Progenitor cell of endocrine pancreas (in vitro differentiated cells): ENCODE measurements at regions not wholly inside any gene's neighbourhood (a gene's known extent, or its start where the extent isn't known, plus 50 kb on each side); places are given as distances from the start of the nearest gene placed in this dataset.

Experiments
- DNase-seq: peaks from one replicate; pipeline ENCODE4 v3.0.0; 2021; ENCODE audit warnings: low spot score; ENCODE audit not compliant: unreplicated experiment
- H3K27ac Mint-ChIP-seq: 2 replicates; pipeline ENCODE4 v1.8.0; 2021; ENCODE audit warnings: mild to moderate bottlenecking, moderate library complexity, mixed read lengths
- H3K27me3 Mint-ChIP-seq: 2 replicates; pipeline ENCODE4 v1.8.0; 2021; ENCODE audit warnings: mixed read lengths
- H3K36me3 Mint-ChIP-seq: 2 replicates; pipeline ENCODE4 v1.8.0; 2022; ENCODE audit warnings: mixed read lengths; ENCODE audit not compliant: insufficient read depth
- H3K4me1 Mint-ChIP-seq: 2 replicates; pipeline ENCODE4 v1.8.0; 2021; ENCODE audit warnings: low read depth, mixed read lengths
- H3K4me3 Mint-ChIP-seq: 2 replicates; pipeline ENCODE4 v1.8.0; 2021; ENCODE audit warnings: low read depth, mild to moderate bottlenecking, moderate library complexity, mixed read lengths
- H3K9me3 Mint-ChIP-seq: 2 replicates; pipeline ENCODE4 v1.8.0; 2021; ENCODE audit warnings: low read depth, mixed read lengths
- TF ChIP-seq, protein P1 (sequence below): fragments of 200-600 bp; sonication (generic); IDR thresholded peaks from one replicate; pipeline ENCODE4 v1.5.0; 2021; ENCODE audit warnings: antibody characterized with exemption, mild to moderate bottlenecking; ENCODE audit not compliant: unreplicated experiment

- Mint-ChIP-seq H3K4me1 (no peaks in the 10 kb centered on the region), H3K9me3 (no peaks in the 10 kb centered on the region), H3K4me3 (no peak overlapping the region), H3K27ac (no peak overlapping the region), H3K36me3 (no peaks in the 10 kb centered on the region), H3K27me3 (no peaks in the 10 kb centered on the region)
- TF ChIP-seq, protein P1, sequence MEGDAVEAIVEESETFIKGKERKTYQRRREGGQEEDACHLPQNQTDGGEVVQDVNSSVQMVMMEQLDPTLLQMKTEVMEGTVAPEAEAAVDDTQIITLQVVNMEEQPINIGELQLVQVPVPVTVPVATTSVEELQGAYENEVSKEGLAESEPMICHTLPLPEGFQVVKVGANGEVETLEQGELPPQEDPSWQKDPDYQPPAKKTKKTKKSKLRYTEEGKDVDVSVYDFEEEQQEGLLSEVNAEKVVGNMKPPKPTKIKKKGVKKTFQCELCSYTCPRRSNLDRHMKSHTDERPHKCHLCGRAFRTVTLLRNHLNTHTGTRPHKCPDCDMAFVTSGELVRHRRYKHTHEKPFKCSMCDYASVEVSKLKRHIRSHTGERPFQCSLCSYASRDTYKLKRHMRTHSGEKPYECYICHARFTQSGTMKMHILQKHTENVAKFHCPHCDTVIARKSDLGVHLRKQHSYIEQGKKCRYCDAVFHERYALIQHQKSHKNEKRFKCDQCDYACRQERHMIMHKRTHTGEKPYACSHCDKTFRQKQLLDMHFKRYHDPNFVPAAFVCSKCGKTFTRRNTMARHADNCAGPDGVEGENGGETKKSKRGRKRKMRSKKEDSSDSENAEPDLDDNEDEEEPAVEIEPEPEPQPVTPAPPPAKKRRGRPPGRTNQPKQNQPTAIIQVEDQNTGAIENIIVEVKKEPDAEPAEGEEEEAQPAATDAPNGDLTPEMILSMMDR = no peak
- no peak for DNase-seq
These were observed 682.4 kb downstream of the ADGRL2 start for GRCh38 chr1:82483146-82483545.

- H3K4me3 Mint-ChIP-seq = no peak overlapping the region
- DNase-seq = no peak
- H3K27ac Mint-ChIP-seq = no peak overlapping the region
- no peaks in the 10 kb centered on the region for H3K27me3 Mint-ChIP-seq
- H3K36me3 Mint-ChIP-seq = no peaks in the 10 kb centered on the region
- TF ChIP-seq, protein P1 = no peak
- no peaks in the 10 kb centered on the region for H3K4me1 Mint-ChIP-seq
- peaks cover 6% of the 10 kb centered on the region for H3K9me3 Mint-ChIP-seq
These were observed 678.2 kb downstream of the ADGRL2 start for GRCh38 chr1:82478916-82479315.

GRCh38 chr1:82472489-82473131 is 671.9 kb downstream of the ADGRL2 start:
- Mint-ChIP-seq H3K4me1 (no peaks in the 10 kb centered on the region), H3K9me3 (peaks cover 6% of the 10 kb centered on the region), H3K27ac (no peak overlapping the region), H3K4me3 (no peak overlapping the region), H3K36me3 (no peaks in the 10 kb centered on the region), H3K27me3 (no peaks in the 10 kb centered on the region)
- no peak for DNase-seq
- TF ChIP-seq, protein P1 = no peak

DNA sequence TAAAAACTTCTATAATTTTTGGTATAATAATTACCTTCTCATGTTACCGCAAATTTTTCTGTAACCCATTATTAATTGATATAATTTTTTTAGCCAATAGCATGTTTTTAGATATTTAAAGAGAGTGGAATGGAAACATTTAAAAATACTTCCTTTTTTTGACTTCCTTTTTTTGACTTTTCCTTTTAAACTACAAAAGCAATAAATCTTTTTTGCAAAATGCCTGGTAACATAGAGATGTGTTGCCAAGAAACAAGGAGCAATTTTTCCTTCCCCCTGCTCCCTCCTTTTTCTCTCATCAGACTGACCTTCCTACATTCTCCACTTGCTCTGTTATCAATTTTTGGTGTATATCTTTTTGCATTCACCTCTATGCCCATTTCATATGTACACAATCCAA is 666.2 kb downstream of the ADGRL2 start:
- no peak overlapping the region for H3K4me3 Mint-ChIP-seq
- no peak for DNase-seq
- H3K9me3 Mint-ChIP-seq = no peaks in the 10 kb centered on the region
- H3K36me3 Mint-ChIP-seq = no peaks in the 10 kb centered on the region
- peaks cover 13% of the 10 kb centered on the region for H3K4me1 Mint-ChIP-seq
- H3K27ac Mint-ChIP-seq = no peak overlapping the region
- H3K27me3 Mint-ChIP-seq = no peaks in the 10 kb centered on the region
- TF ChIP-seq, protein P1 = no peak

DNA sequence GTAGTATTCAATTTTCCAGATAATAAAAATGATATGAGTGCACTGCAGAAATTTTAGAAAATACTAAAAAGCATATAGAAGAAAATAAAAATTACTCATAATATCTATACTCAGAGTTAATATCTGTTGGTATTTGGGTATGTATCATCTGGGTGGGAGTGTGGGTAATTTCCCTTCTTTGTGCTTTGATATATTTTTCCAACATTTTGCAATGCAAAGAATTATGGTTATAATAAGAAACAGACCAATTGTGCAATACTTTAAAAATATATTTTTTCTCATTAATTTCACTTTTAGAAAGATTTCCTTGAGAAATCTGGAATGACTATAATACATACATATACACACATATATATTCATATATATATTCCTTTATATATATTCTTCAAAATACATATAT is 665.7 kb downstream of the ADGRL2 start:
- Mint-ChIP-seq H3K27ac (no peak overlapping the region), H3K4me3 (no peak overlapping the region), H3K36me3 (no peaks in the 10 kb centered on the region), H3K9me3 (no peaks in the 10 kb centered on the region), H3K4me1 (peaks cover 13% of the 10 kb centered on the region), H3K27me3 (no peaks in the 10 kb centered on the region)
- no peak for DNase-seq
- TF ChIP-seq, protein P1 = no peak
